Suprapubic skin (tissue), 4 donors: ENCODE measurements at regions not wholly inside any gene's neighbourhood (a gene's known extent, or its start where the extent isn't known, plus 50 kb on each side); places are given as distances from the start of the nearest gene placed in this dataset.

Source experiments
- POLR2A ChIP-seq, 2 donors: fragments of 450-650 bp; IDR thresholded peaks; one replicate each; pipeline ENCODE4 v1.6.1; 2017; ENCODE audit warnings: antibody characterized with exemption in 2 of 2, mild to moderate bottlenecking in 2 of 2, moderate library complexity in 2 of 2
- POLR2AphosphoS5 ChIP-seq, 3 donors: sonication (generic); formaldehyde crosslinking; IDR thresholded peaks; one replicate each; pipeline ENCODE4 v1.6.1; 2017; ENCODE audit warnings: antibody characterized with exemption in 3 of 3
- TF ChIP-seq, protein P1 (sequence below), 2 donors: fragments of 200-600 bp in 1 of 2; fragments of 450-650 bp in 1 of 2; sonication (generic) in 1 of 2; IDR thresholded peaks; one replicate each; pipeline ENCODE4 v1.5.1; 2016 to 2019; ENCODE audit warnings: antibody characterized with exemption in 2 of 2, mild to moderate bottlenecking in 1 of 2, moderate library complexity in 1 of 2

DNA sequence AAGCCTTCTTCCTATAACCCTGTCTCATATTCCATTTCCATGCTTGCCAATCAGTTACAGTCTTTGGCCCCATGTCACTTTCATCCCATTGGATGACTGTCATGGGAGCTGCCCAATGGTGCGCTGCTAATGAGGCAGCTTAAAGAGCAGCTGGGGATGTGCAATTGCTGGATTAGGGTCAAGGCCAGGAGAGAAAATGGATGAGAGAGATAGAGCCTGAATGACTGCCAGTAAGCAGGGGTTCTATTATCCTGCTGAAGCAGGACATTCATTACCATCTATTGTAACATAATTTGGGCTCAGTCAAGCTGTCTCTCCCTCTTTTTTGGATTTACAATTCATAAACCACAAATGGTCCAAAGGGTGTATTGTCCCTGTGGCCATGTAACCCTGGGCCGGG, 909.0 kb downstream of the CENPC start:
- TF ChIP-seq POLR2A (IDR thresholded peaks at IDR 0.05) = no peak
- TF ChIP-seq, protein P1, sequence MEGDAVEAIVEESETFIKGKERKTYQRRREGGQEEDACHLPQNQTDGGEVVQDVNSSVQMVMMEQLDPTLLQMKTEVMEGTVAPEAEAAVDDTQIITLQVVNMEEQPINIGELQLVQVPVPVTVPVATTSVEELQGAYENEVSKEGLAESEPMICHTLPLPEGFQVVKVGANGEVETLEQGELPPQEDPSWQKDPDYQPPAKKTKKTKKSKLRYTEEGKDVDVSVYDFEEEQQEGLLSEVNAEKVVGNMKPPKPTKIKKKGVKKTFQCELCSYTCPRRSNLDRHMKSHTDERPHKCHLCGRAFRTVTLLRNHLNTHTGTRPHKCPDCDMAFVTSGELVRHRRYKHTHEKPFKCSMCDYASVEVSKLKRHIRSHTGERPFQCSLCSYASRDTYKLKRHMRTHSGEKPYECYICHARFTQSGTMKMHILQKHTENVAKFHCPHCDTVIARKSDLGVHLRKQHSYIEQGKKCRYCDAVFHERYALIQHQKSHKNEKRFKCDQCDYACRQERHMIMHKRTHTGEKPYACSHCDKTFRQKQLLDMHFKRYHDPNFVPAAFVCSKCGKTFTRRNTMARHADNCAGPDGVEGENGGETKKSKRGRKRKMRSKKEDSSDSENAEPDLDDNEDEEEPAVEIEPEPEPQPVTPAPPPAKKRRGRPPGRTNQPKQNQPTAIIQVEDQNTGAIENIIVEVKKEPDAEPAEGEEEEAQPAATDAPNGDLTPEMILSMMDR (IDR thresholded peaks at IDR 0.05) = no peak
- no peak for TF ChIP-seq POLR2AphosphoS5 (IDR thresholded peaks at IDR 0.05)
